Sigmoid colon (tissue), 6 donors: ENCODE measurements at regions not wholly inside any gene's neighbourhood (a gene's known extent, or its start where the extent isn't known, plus 50 kb on each side); places are given as distances from the start of the nearest gene placed in this dataset.

Experiments used
- DNase-seq: peaks from one replicate; pipeline ENCODE4 v3.0.0-alpha.2; 2019
- H3K27ac ChIP-seq, 4 donors: fragments of 200-600 bp; sonication (generic); one replicate each; pipeline ENCODE4 v1.5.1; 2016 to 2019; ENCODE audit warnings: mild to moderate bottlenecking in 1 of 4
- H3K27me3 ChIP-seq, 3 donors: fragments of 200-600 bp; sonication (generic); one replicate each; pipeline ENCODE4 v1.5.1; 2019; ENCODE audit warnings: mild to moderate bottlenecking in 1 of 3
- H3K36me3 ChIP-seq, 4 donors: fragments of 200-600 bp; sonication (generic); one replicate each; pipeline ENCODE4 v1.5.1; 2016 to 2019
- H3K4me1 ChIP-seq, 4 donors: fragments of 200-600 bp; sonication (generic); one replicate each; pipeline ENCODE4 v1.5.1; 2017 to 2019
- H3K4me3 ChIP-seq, 4 donors: fragments of 200-600 bp; sonication (generic); one replicate each; pipeline ENCODE4 v1.5.1; 2017 to 2019; ENCODE audit warnings: mild to moderate bottlenecking in 2 of 4, moderate library complexity in 1 of 4
- H3K9me3 ChIP-seq, 4 donors: fragments of 200-600 bp in 3 of 4; sonication (generic) in 3 of 4; one replicate each; pipeline versions ENCODE4 v1.5.1 to v1.6.1; 2013 to 2019
- EP300 ChIP-seq, 4 donors: sonication (generic); formaldehyde crosslinking; IDR thresholded peaks; one replicate each; pipeline ENCODE4 v1.6.1; 2017; ENCODE audit warnings: antibody characterized with exemption in 4 of 4
- POLR2A ChIP-seq, 2 donors: fragments of 450-650 bp; IDR thresholded peaks; one replicate each; pipeline ENCODE4 v1.6.1; 2016; ENCODE audit warnings: antibody characterized with exemption in 2 of 2, mild to moderate bottlenecking in 2 of 2, moderate library complexity in 2 of 2
- POLR2AphosphoS5 ChIP-seq, 4 donors: sonication (generic); formaldehyde crosslinking; IDR thresholded peaks; one replicate each; pipeline ENCODE4 v1.6.1; 2017; ENCODE audit warnings: antibody characterized with exemption in 4 of 4
- WGBS, 2 donors: extraction: QIAGEN DNeasy Blood & Tissue Kit; methylation state at CpG; one replicate each; pipeline ENCODE4 v1.1.7; 2013; 5-methylcytosine and 5-hydroxymethylcytosine counted together
- intact Hi-C: fragments of 100-400 bp; cut with DNase I; formaldehyde crosslinking; loops from one replicate; pipeline ENCODE4 v1.15.1; 2023
- TF ChIP-seq, protein P1 (sequence below), 4 experiments: fragments of 450-650 bp in 3 of 4; fragments of 200-600 bp in 1 of 4; IDR thresholded peaks; one replicate each; pipeline ENCODE4 v1.5.1; 2016 to 2019; ENCODE audit warnings: antibody characterized with exemption in 4 of 4, mild to moderate bottlenecking in 3 of 4, moderate library complexity in 2 of 4
- donor health status: healthy with polysubstance abuse.
- donor health status: healthy.

DNA sequence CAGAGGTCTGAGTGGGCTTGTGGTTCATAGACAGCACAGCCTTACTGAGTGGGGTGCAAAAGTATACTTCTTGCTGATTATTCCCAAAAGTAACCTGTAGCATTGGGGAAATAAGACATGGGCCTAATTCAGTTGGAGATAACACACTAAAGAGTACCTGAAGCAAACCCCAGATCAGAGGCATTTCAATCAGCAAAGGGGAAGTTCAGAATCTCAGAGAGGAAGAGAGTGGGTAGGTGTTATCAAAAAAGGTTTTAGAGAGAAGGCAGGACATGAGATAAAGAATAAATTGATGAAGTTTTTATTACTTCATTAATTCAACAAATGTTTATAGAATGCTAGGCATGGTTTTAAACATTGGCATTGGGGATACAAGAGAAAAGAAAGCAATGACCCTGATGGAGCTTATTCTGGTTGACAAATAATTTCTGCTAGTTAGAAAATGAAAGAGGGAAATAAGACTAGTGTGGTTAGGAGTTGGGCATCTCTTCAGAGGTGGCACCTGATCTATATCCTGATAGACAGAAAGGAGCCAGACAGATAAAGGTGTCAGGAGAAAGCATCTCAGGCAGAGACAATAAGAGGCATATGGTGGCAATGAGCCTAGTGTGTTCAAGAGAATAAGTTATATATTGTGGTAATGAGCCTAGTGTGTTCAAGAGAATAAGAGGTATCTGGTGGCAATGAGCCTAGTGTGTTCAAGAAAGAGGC lies 153.8 kb upstream of the SETBP1 start:
- no peak for DNase-seq
- Histone ChIP-seq H3K9me3 (no peaks in the 10 kb centered on the region), H3K4me1 (no peaks in the 10 kb centered on the region), H3K36me3 (no peaks in the 10 kb centered on the region), H3K27me3 (no peaks in the 10 kb centered on the region), H3K27ac (no peak overlapping the region), H3K4me3 (no peak overlapping the region)
- intact Hi-C loops = no loop called here
- TF ChIP-seq POLR2AphosphoS5 (IDR thresholded peaks at IDR 0.05) = no peak
- TF ChIP-seq, protein P1, sequence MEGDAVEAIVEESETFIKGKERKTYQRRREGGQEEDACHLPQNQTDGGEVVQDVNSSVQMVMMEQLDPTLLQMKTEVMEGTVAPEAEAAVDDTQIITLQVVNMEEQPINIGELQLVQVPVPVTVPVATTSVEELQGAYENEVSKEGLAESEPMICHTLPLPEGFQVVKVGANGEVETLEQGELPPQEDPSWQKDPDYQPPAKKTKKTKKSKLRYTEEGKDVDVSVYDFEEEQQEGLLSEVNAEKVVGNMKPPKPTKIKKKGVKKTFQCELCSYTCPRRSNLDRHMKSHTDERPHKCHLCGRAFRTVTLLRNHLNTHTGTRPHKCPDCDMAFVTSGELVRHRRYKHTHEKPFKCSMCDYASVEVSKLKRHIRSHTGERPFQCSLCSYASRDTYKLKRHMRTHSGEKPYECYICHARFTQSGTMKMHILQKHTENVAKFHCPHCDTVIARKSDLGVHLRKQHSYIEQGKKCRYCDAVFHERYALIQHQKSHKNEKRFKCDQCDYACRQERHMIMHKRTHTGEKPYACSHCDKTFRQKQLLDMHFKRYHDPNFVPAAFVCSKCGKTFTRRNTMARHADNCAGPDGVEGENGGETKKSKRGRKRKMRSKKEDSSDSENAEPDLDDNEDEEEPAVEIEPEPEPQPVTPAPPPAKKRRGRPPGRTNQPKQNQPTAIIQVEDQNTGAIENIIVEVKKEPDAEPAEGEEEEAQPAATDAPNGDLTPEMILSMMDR (IDR thresholded peaks at IDR 0.05) = no peak
- TF ChIP-seq POLR2A (IDR thresholded peaks at IDR 0.05) = no peak
- no peak for TF ChIP-seq EP300 (IDR thresholded peaks at IDR 0.05)

DNA sequence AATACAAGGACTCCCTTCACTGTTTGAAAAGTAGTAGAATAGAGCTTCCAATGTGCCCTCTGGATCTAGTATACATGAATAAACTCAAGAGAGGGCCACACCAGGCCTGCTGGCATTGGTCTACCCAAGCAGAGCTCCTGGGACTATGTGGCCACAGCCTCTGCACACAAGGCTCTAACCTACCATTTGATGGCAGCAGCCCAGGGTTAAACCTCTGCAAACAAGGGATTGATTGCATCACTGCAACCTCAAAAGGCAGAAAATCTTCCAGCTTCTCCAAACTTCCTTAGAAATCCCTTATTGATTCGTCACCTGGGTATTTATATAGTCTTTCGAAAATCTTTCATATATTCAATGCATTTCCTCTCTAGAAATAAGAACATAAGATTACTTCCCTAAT lies 147.6 kb upstream of the SETBP1 start:
- no peak for TF ChIP-seq POLR2A (IDR thresholded peaks at IDR 0.05)
- no peak for TF ChIP-seq POLR2AphosphoS5 (IDR thresholded peaks at IDR 0.05)
- no peak for TF ChIP-seq EP300 (IDR thresholded peaks at IDR 0.05)
- TF ChIP-seq, protein P1 (IDR thresholded peaks at IDR 0.05) = no peak
- Histone ChIP-seq H3K9me3 (no peaks in the 10 kb centered on the region), H3K36me3 (no peaks in the 10 kb centered on the region), H3K4me1 (peaks cover 0 to 20% (median 17%) of the 10 kb centered on the region in 4 donors), H3K4me3 (no peak overlapping the region), H3K27ac (no peak overlapping the region), H3K27me3 (no peaks in the 10 kb centered on the region)
- intact Hi-C loops = no loop called here
- WGBS, 2 donors = 91 to 92% methylated on average over 2 of the region's 2 CpGs
- DNase-seq = no peak

DNA sequence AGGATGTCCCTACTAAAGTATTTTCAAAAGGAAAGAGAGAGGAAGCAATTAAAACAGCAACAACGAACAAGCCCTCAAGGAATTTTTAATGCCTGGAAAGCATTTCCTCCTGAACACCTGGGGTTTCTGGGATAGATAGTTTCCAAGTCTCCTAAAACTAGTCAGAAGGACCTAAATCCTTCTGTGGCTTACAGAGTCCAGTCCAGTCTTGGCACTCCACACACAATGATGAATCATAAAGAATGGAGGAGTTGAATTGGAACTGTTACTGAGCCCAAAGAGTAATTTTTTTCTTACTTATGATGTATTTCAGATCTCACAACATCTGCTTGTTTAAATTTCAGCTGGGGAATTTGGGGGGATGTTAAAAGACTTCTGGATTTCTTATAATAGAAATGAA lies 144.6 kb upstream of the SETBP1 start:
- no peak for DNase-seq
- 41 to 54% methylated on average over 1 of the region's 1 CpG for WGBS, 2 donors
- H3K4me1 ChIP-seq = peaks cover 0 to 20% (median 17%) of the 10 kb centered on the region in 4 donors
- TF ChIP-seq, protein P1 (IDR thresholded peaks at IDR 0.05) = no peak
- no peak for TF ChIP-seq POLR2A (IDR thresholded peaks at IDR 0.05)
- TF ChIP-seq EP300 (IDR thresholded peaks at IDR 0.05) = no peak
- no peak for TF ChIP-seq POLR2AphosphoS5 (IDR thresholded peaks at IDR 0.05)
- H3K27me3 ChIP-seq = no peaks in the 10 kb centered on the region
- no peaks in the 10 kb centered on the region for H3K36me3 ChIP-seq
- H3K27ac ChIP-seq = no peak overlapping the region
- intact Hi-C loops = no loop called here
- H3K4me3 ChIP-seq = no peak overlapping the region
- no peaks in the 10 kb centered on the region for H3K9me3 ChIP-seq

DNA sequence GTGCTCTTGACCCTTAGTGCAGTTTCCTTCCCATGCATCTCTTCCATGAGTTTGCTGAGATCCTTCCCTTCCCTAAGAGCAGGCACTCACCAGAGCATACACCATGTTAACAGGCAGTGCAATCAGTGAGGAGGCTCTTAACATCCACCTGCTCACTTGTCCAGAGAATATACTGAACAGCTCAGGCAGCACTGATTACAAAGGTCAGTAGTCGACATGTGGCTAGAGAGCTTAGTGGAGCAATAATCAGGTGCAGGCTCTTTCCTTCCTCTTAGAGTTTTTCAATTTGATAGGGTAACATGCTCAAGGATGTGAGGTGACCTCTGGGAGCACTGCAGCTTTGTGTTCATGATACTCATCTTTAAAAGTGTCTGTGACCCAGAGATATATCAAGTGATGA lies 144.1 kb upstream of the SETBP1 start:
- Histone ChIP-seq H3K4me3 (no peak overlapping the region), H3K27ac (no peak overlapping the region), H3K36me3 (no peaks in the 10 kb centered on the region), H3K27me3 (no peaks in the 10 kb centered on the region), H3K4me1 (peaks cover 0 to 20% (median 17%) of the 10 kb centered on the region in 4 donors), H3K9me3 (no peaks in the 10 kb centered on the region)
- no peak for DNase-seq
- WGBS, 2 donors = 22 to 52% methylated on average over 1 of the region's 1 CpG
- TF ChIP-seq POLR2A (IDR thresholded peaks at IDR 0.05) (no peak), EP300 (IDR thresholded peaks at IDR 0.05) (no peak), POLR2AphosphoS5 (IDR thresholded peaks at IDR 0.05) (no peak)
- intact Hi-C loops = no loop called here

DNA sequence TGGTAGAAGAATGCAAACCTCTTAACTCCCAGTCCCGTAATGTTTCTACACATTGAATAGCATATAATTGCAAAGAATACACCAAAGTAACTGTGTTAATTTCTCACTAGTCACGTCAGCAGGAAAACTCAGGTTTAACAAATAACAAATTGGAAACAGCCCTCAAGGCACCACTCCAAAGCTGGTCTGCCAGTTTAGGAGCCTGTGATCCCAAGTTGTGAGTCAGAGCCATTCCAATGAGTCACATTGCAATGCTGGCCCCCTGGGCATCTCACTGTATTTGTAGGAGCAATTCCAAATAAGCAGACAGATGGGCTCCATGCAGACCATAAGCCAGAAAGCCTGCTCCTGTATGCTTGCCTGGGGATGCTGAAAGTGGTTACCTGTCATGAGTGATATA lies 143.2 kb upstream of the SETBP1 start:
- Histone ChIP-seq H3K27ac (no peak overlapping the region), H3K27me3 (no peaks in the 10 kb centered on the region), H3K36me3 (no peaks in the 10 kb centered on the region), H3K9me3 (no peaks in the 10 kb centered on the region), H3K4me1 (peaks cover 0 to 20% (median 17%) of the 10 kb centered on the region in 4 donors), H3K4me3 (no peak overlapping the region)
- intact Hi-C loops = no loop called here
- WGBS, 2 donors = 91 to 93% methylated on average over 2 of the region's 2 CpGs
- DNase-seq = no peak
- TF ChIP-seq POLR2A (IDR thresholded peaks at IDR 0.05) (no peak), EP300 (IDR thresholded peaks at IDR 0.05) (no peak), POLR2AphosphoS5 (IDR thresholded peaks at IDR 0.05) (no peak)
- TF ChIP-seq, protein P1 (IDR thresholded peaks at IDR 0.05) = no peak
